Progenitor cell of endocrine pancreas (in vitro differentiated cells): ENCODE measurements at regions not wholly inside any gene's neighbourhood (a gene's known extent, or its start where the extent isn't known, plus 50 kb on each side); places are given as distances from the start of the nearest gene placed in this dataset.

Experiments
- DNase-seq: peaks from one replicate; pipeline ENCODE4 v3.0.0; 2021; ENCODE audit warnings: low spot score; ENCODE audit not compliant: unreplicated experiment
- H3K27ac Mint-ChIP-seq: 2 replicates; pipeline ENCODE4 v1.8.0; 2021; ENCODE audit warnings: mild to moderate bottlenecking, moderate library complexity, mixed read lengths
- H3K27me3 Mint-ChIP-seq: 2 replicates; pipeline ENCODE4 v1.8.0; 2021; ENCODE audit warnings: mixed read lengths
- H3K36me3 Mint-ChIP-seq: 2 replicates; pipeline ENCODE4 v1.8.0; 2022; ENCODE audit warnings: mixed read lengths; ENCODE audit not compliant: insufficient read depth
- H3K4me1 Mint-ChIP-seq: 2 replicates; pipeline ENCODE4 v1.8.0; 2021; ENCODE audit warnings: low read depth, mixed read lengths
- H3K4me3 Mint-ChIP-seq: 2 replicates; pipeline ENCODE4 v1.8.0; 2021; ENCODE audit warnings: low read depth, mild to moderate bottlenecking, moderate library complexity, mixed read lengths
- H3K9me3 Mint-ChIP-seq: 2 replicates; pipeline ENCODE4 v1.8.0; 2021; ENCODE audit warnings: low read depth, mixed read lengths
- CTCF ChIP-seq: fragments of 200-600 bp; sonication (generic); IDR thresholded peaks from one replicate; pipeline ENCODE4 v1.5.0; 2021; ENCODE audit warnings: antibody characterized with exemption, mild to moderate bottlenecking; ENCODE audit not compliant: unreplicated experiment

GRCh38 chr1:55334160-55334559, 119.0 kb upstream of the USP24 start:
- no peak overlapping the region for H3K27ac Mint-ChIP-seq
- no peaks in the 10 kb centered on the region for H3K9me3 Mint-ChIP-seq
- no peak for TF ChIP-seq CTCF
- H3K36me3 Mint-ChIP-seq, result no peaks in the 10 kb centered on the region
- H3K4me3 Mint-ChIP-seq, result no peak overlapping the region
- peaks cover 4% of the 10 kb centered on the region for H3K4me1 Mint-ChIP-seq
- DNase-seq, result no peak
- H3K27me3 Mint-ChIP-seq, result peaks cover 9% of the 10 kb centered on the region

- no peak overlapping the region for H3K27ac Mint-ChIP-seq
- H3K4me1 Mint-ChIP-seq, result peaks cover 4% of the 10 kb centered on the region
- no peaks in the 10 kb centered on the region for H3K9me3 Mint-ChIP-seq
- no peak for DNase-seq
- TF ChIP-seq CTCF, result no peak
- no peaks in the 10 kb centered on the region for H3K36me3 Mint-ChIP-seq
- peaks cover 9% of the 10 kb centered on the region for H3K27me3 Mint-ChIP-seq
- H3K4me3 Mint-ChIP-seq, result no peak overlapping the region
These were observed 118.3 kb upstream of the USP24 start for GRCh38 chr1:55333461-55333860.

GRCh38 chr1:55331351-55331750, 116.2 kb upstream of the USP24 start:
- no peak overlapping the region for H3K4me3 Mint-ChIP-seq
- TF ChIP-seq CTCF, result no peak
- peaks cover 4% of the 10 kb centered on the region for H3K4me1 Mint-ChIP-seq
- no peaks in the 10 kb centered on the region for H3K36me3 Mint-ChIP-seq
- H3K9me3 Mint-ChIP-seq, result no peaks in the 10 kb centered on the region
- peaks cover 16% of the 10 kb centered on the region for H3K27me3 Mint-ChIP-seq
- no peak for DNase-seq
- H3K27ac Mint-ChIP-seq, result no peak overlapping the region

- Mint-ChIP-seq H3K4me1 (peaks cover 4% of the 10 kb centered on the region), H3K4me3 (no peak overlapping the region)
- no peak for DNase-seq
These were observed 114.8 kb upstream of the USP24 start for GRCh38 chr1:55329808-55330432.

GRCh38 chr1:55329091-55329490, 113.9 kb upstream of the USP24 start:
- peaks cover 4% of the 10 kb centered on the region for H3K4me1 Mint-ChIP-seq
- TF ChIP-seq CTCF, result no peak
- DNase-seq, result no peak
- no peaks in the 10 kb centered on the region for H3K9me3 Mint-ChIP-seq
- no peak overlapping the region for H3K27ac Mint-ChIP-seq
- no peaks in the 10 kb centered on the region for H3K36me3 Mint-ChIP-seq
- no peak overlapping the region for H3K4me3 Mint-ChIP-seq
- peaks cover 8% of the 10 kb centered on the region for H3K27me3 Mint-ChIP-seq

More at GRCh38 chr1:55329808-55330432, 114.8 kb upstream of the USP24 start:
- H3K36me3 Mint-ChIP-seq, result no peaks in the 10 kb centered on the region
- TF ChIP-seq CTCF, result no peak
- peaks cover 13% of the 10 kb centered on the region for H3K27me3 Mint-ChIP-seq
- H3K9me3 Mint-ChIP-seq, result no peaks in the 10 kb centered on the region
- no peak overlapping the region for H3K27ac Mint-ChIP-seq
